Uterus (tissue), 3 donors: ENCODE measurements at regions not wholly inside any gene's neighbourhood (a gene's known extent, or its start where the extent isn't known, plus 50 kb on each side); places are given as distances from the start of the nearest gene placed in this dataset.

Experiments
- DNase-seq, 2 donors: peaks; one replicate each; pipeline ENCODE4 v3.0.0-alpha.2; 2019 to 2020
- H3K27ac ChIP-seq, 2 donors: fragments of 200-600 bp; sonication (generic); 1 replicate in 1 of 2; 2 replicates in 1 of 2; pipeline ENCODE4 v1.5.1; 2016 to 2018
- H3K27me3 ChIP-seq, 2 donors: fragments of 200-600 bp; sonication (generic); one replicate each; pipeline ENCODE4 v1.5.1; 2018 to 2019; ENCODE audit warnings: control low read depth in 1 of 2
- H3K36me3 ChIP-seq, 2 donors: fragments of 200-600 bp; sonication (generic); one replicate each; pipeline ENCODE4 v1.5.1; 2019; ENCODE audit warnings: control low read depth in 1 of 2
- H3K4me1 ChIP-seq, 2 donors: fragments of 200-600 bp; sonication (generic); one replicate each; pipeline ENCODE4 v1.5.1; 2018 to 2019; ENCODE audit warnings: control low read depth in 1 of 2
- H3K4me3 ChIP-seq, 2 donors: fragments of 200-600 bp; sonication (generic); 1 replicate in 1 of 2; 2 replicates in 1 of 2; pipeline ENCODE4 v1.5.1; 2018 to 2019; ENCODE audit warnings: mild to moderate bottlenecking in 1 of 2
- H3K9me3 ChIP-seq, 2 donors: fragments of 200-600 bp; sonication (generic); one replicate each; pipeline ENCODE4 v1.5.1; 2019; ENCODE audit warnings: control low read depth in 1 of 2
- POLR2A ChIP-seq, 2 donors: fragments of 450-650 bp; IDR thresholded peaks; one replicate each; pipeline ENCODE4 v1.6.1; 2016; ENCODE audit warnings: antibody characterized with exemption in 2 of 2, mild to moderate bottlenecking in 1 of 2, moderate library complexity in 1 of 2
- intact Hi-C: fragments of 100-400 bp; cut with DNase I; formaldehyde crosslinking; loops from one replicate; pipeline ENCODE4 v1.15.1; 2023; ENCODE audit warnings: low total_unique reads
- TF ChIP-seq, protein P1 (sequence below), 4 experiments: fragments of 200-600 bp in 2 of 4; fragments of 450-650 bp in 2 of 4; sonication (generic) in 2 of 4; IDR thresholded peaks; one replicate each; pipeline ENCODE4 v1.5.1; 2016 to 2019; ENCODE audit warnings: antibody characterized with exemption in 4 of 4, mild to moderate bottlenecking in 2 of 4, moderate library complexity in 1 of 4
- donor health status: DM: yes; HTN: yes; CAD: no.

DNA sequence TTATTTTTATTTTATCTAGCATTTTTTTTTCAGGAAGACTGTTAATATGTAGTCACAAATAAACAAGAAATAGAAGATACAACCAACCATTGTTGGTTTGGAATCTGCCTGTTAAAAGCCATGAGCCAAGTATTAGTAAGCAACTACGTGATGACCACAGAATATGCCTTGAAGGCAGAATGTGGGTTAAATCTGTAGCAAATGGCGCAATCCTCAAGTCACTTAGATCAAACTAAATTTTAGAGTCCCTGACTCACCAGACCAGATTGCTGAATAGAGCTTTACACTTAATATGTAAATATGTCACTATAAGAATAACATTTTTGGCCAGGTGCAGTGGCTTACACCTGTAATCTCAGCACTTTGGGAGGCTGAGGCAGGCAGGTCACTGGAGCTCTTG lies 800.1 kb upstream of the CITED2 start:
- no peak for TF ChIP-seq POLR2A (IDR thresholded peaks at IDR 0.05)
- TF ChIP-seq, protein P1, sequence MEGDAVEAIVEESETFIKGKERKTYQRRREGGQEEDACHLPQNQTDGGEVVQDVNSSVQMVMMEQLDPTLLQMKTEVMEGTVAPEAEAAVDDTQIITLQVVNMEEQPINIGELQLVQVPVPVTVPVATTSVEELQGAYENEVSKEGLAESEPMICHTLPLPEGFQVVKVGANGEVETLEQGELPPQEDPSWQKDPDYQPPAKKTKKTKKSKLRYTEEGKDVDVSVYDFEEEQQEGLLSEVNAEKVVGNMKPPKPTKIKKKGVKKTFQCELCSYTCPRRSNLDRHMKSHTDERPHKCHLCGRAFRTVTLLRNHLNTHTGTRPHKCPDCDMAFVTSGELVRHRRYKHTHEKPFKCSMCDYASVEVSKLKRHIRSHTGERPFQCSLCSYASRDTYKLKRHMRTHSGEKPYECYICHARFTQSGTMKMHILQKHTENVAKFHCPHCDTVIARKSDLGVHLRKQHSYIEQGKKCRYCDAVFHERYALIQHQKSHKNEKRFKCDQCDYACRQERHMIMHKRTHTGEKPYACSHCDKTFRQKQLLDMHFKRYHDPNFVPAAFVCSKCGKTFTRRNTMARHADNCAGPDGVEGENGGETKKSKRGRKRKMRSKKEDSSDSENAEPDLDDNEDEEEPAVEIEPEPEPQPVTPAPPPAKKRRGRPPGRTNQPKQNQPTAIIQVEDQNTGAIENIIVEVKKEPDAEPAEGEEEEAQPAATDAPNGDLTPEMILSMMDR (IDR thresholded peaks at IDR 0.05): no peak
- intact Hi-C loops: no loop called here
- H3K36me3 ChIP-seq: peaks cover 0 to 2% of the 10 kb centered on the region in 2 donors
- no peaks in the 10 kb centered on the region for H3K27me3 ChIP-seq
- no peaks in the 10 kb centered on the region for H3K4me1 ChIP-seq
- H3K27ac ChIP-seq: no peak overlapping the region
- no peak for DNase-seq
- no peaks in the 10 kb centered on the region for H3K9me3 ChIP-seq
- no peak overlapping the region for H3K4me3 ChIP-seq

DNA sequence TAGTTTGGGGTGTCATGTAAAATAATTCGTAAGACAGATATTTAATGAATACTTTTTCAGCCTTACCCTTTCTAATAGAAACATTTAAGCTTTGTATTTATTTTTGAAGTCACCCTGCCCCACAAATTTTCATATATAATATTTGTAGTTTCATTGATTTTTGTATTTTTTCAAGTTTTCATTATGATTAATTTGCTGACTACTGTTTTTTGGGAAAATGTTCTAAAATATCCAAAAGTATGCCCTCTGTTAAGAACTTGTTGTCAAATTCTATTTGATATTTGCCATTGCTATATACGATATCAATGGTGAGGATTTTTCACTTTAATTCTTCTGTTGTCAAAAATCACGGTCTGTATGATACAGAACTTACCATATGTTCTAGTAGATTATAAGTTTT lies 793.9 kb upstream of the CITED2 start:
- intact Hi-C loops: no loop called here
- H3K27ac ChIP-seq: no peak overlapping the region
- no peak for TF ChIP-seq POLR2A (IDR thresholded peaks at IDR 0.05)
- peaks cover 0 to 2% of the 10 kb centered on the region in 2 donors for H3K36me3 ChIP-seq
- no peaks in the 10 kb centered on the region for H3K4me1 ChIP-seq
- H3K27me3 ChIP-seq: no peaks in the 10 kb centered on the region
- no peak overlapping the region for H3K4me3 ChIP-seq
- no peak for DNase-seq
- no peaks in the 10 kb centered on the region for H3K9me3 ChIP-seq

DNA sequence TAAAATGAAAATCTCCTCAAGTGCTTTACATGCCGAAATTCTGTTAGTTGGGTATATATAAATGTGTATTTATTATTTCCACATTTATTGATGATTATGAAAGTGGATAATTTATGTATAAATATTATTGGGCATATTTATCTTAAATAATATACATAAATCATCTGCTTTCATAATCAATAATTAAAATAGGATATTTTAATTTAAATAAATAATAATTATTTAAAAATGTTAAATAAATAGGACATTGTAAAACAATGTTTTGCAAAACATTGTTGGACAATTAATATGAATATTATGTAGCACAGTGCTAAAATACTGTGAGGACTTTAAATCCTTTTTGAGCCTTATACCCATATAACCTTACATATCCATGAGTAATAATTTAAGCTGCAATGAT lies 786.5 kb upstream of the CITED2 start:
- intact Hi-C loops: no loop called here
- Histone ChIP-seq H3K4me3 (no peak overlapping the region), H3K4me1 (no peaks in the 10 kb centered on the region), H3K27me3 (no peaks in the 10 kb centered on the region), H3K9me3 (no peaks in the 10 kb centered on the region), H3K36me3 (no peaks in the 10 kb centered on the region), H3K27ac (no peak overlapping the region)
- TF ChIP-seq, protein P1 (IDR thresholded peaks at IDR 0.05): no peak
- TF ChIP-seq POLR2A (IDR thresholded peaks at IDR 0.05): no peak
- no peak for DNase-seq

DNA sequence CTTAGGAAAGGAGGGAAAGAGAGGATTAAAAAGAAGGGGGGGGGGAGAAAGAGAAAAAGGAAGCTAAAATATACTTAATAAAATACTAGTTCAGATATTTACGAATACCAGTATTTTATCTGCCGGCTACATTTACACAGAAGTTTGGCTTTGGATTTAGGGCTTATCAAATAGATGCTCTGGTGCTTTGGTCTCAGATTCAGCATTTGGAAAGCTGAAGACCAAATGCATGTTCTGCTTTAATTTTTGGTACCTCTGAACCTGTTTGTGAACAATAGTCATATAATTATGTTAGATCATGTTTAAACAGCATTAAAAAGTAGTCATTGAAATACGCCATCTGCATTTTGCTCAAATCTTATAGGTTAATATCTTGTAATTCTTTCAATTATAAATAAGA lies 786.0 kb upstream of the CITED2 start:
- no peaks in the 10 kb centered on the region for H3K4me1 ChIP-seq
- no peaks in the 10 kb centered on the region for H3K27me3 ChIP-seq
- H3K9me3 ChIP-seq: no peaks in the 10 kb centered on the region
- no peak overlapping the region for H3K27ac ChIP-seq
- intact Hi-C loops: no loop called here
- no peaks in the 10 kb centered on the region for H3K36me3 ChIP-seq
- TF ChIP-seq, protein P1 (IDR thresholded peaks at IDR 0.05): no peak
- no peak for TF ChIP-seq POLR2A (IDR thresholded peaks at IDR 0.05)
- no peak for DNase-seq
- no peak overlapping the region for H3K4me3 ChIP-seq

DNA sequence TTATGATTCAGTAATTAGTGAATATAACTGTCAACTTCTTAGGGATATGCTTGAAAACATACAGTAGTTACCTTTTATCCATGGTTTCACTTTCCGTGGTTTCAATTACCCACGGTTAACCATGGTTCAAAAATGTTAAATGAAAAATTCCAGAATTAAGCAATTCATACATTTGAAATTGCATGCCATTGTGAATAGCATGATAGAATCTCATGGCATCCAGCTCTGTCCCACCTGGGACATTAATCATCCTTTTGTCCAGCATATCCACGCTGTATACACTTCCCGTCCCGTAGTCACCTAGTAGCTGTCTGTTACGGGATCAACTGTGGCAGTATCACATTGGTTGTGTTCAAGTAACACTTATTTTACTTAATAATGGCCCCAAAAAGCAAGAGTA lies 781.7 kb upstream of the CITED2 start:
- intact Hi-C loops: no loop called here
- H3K27me3 ChIP-seq: no peaks in the 10 kb centered on the region
- H3K9me3 ChIP-seq: no peaks in the 10 kb centered on the region
- no peaks in the 10 kb centered on the region for H3K36me3 ChIP-seq
- no peak for DNase-seq
- H3K4me3 ChIP-seq: no peak overlapping the region
- H3K27ac ChIP-seq: no peak overlapping the region
- H3K4me1 ChIP-seq: no peaks in the 10 kb centered on the region
- TF ChIP-seq, protein P1 (IDR thresholded peaks at IDR 0.05): no peak
- no peak for TF ChIP-seq POLR2A (IDR thresholded peaks at IDR 0.05)

DNA sequence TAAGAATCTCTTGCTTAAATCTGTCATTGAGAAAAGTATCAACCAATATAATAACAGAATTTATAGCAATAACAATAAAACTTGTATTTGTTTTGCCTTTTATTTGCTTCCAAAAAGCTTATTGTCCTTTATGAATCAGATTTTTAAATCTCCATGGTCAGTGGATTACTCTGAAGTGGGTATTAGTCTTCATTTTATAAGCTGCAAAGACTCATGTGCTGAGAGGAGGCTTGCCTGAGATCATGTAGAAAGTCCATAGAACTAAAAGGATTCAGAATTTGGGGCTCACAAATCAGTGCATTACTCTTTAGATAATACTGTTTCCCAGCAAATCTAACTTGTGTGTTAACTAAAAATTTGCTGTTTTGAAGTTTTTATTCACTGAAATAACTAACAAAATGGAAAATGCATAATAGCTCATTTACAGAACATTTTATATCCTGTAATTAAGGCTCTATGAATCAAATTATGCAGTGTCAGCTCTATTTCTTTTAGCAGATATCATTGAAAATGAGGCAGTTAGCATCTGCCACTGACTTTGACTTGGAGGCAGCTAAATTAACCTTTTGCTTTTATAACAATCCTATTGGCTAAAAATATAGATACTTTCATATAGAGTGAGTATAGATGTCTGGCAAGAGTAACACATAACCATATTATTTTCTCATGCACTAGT lies 781.1 kb upstream of the CITED2 start:
- no peak overlapping the region for H3K4me3 ChIP-seq
- TF ChIP-seq, protein P1 (IDR thresholded peaks at IDR 0.05): no peak
- TF ChIP-seq POLR2A (IDR thresholded peaks at IDR 0.05): no peak
- H3K4me1 ChIP-seq: no peaks in the 10 kb centered on the region
- no peaks in the 10 kb centered on the region for H3K36me3 ChIP-seq
- intact Hi-C loops: no loop called here
- DNase-seq: no peak
- no peaks in the 10 kb centered on the region for H3K9me3 ChIP-seq
- H3K27ac ChIP-seq: no peak overlapping the region
- H3K27me3 ChIP-seq: no peaks in the 10 kb centered on the region
